SK-N-MC (cell line): ENCODE measurements at regions not wholly inside any gene's neighbourhood (a gene's known extent, or its start where the extent isn't known, plus 50 kb on each side); places are given as distances from the start of the nearest gene placed in this dataset.

Source experiments
- EZH2 ChIP-seq: fragments of 200-600 bp; sonication (generic); IDR thresholded peaks from one replicate; pipeline ENCODE4 v1.6.1; 2017; ENCODE audit warnings: antibody characterized with exemption
- POLR2AphosphoS5 ChIP-seq: IDR thresholded peaks from 2 replicates; pipeline ENCODE4 v1.6.1; 2012; ENCODE audit warnings: mild to moderate bottlenecking, low read depth, low read length, borderline replicate concordance

DNA sequence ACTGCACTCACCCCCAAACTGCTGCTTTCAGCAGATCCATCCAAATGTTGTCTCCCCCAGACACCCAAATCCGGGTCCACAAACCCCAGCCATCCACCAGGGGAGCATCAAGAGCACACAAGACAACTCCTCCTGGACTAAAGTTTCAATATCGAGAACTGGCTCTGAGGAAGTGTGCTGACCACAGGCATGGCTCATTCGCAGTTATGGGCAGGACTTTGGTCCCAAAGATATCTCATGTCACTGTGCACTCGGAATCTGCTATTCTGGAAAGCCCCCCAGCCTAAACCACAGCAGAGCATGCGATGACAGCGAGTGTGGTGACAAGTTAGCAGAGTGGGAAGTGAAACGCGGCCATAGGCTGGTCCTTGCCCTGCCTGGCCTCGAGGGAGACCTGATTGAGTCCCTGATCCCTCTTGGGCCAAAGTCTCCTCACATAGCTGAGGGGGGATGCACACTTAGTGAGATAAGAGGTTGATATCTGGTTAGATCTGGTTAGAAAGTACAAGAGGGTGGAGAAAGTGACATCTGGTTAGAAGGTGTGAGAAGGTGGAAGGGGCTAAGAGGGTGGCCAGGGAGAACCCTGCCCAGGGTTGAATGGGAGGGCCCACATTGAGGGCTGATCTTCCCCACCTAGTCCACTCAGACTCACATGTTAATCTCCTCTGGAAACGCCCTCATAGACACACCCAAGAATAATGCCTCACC lies 149.7 kb downstream of the MRPL14 start:
- TF ChIP-seq EZH2 (no peak), POLR2AphosphoS5 (no peak)
